RWPE2 (cell line): ENCODE measurements at regions not wholly inside any gene's neighbourhood (a gene's known extent, or its start where the extent isn't known, plus 50 kb on each side); places are given as distances from the start of the nearest gene placed in this dataset.

Experiments
- ATAC-seq: fragments of 200-7000 bp; cut with Tn5 transposase; 3 replicates; pipeline ENCODE4 v1.9.1; 2021; ENCODE audit warnings: low read depth
- DNase-seq: peaks from one replicate; pipeline ENCODE4 v3.0.0-alpha.2; 2020; ENCODE audit warnings: low spot score
- H3K27ac ChIP-seq: fragments of 450-650 bp; 2 replicates; pipeline ENCODE4 v1.5.1; 2017; ENCODE audit warnings: mild to moderate bottlenecking; ENCODE audit not compliant: poor library complexity, severe bottlenecking
- H3K27me3 ChIP-seq: fragments of 250-450 bp; sonication (Bioruptor Pico); 2 replicates; pipeline ENCODE4 v1.5.1; 2021; ENCODE audit warnings: mild to moderate bottlenecking, moderate library complexity; ENCODE audit not compliant: insufficient read depth, poor library complexity, severe bottlenecking
- H3K36me3 ChIP-seq: fragments of 250-450 bp; sonication (Bioruptor Pico); 2 replicates; pipeline ENCODE4 v1.5.1; 2020; ENCODE audit warnings: low read depth, mild to moderate bottlenecking, moderate library complexity
- H3K4me1 ChIP-seq: fragments of 250-450 bp; sonication (Bioruptor Pico); 2 replicates; pipeline ENCODE4 v1.5.1; 2021; ENCODE audit warnings: mild to moderate bottlenecking, moderate library complexity; ENCODE audit not compliant: insufficient read depth, poor library complexity, severe bottlenecking
- H3K4me3 ChIP-seq: fragments of 250-450 bp; sonication (Bioruptor Pico); 2 replicates; pipeline ENCODE4 v1.5.1; 2021; ENCODE audit warnings: mild to moderate bottlenecking, moderate library complexity; ENCODE audit not compliant: severe bottlenecking
- H3K9me3 ChIP-seq: fragments of 250-450 bp; sonication (Bioruptor Pico); 2 replicates; pipeline ENCODE4 v1.5.1; 2021; ENCODE audit warnings: mild to moderate bottlenecking, moderate library complexity; ENCODE audit not compliant: severe bottlenecking
- TF ChIP-seq, protein P1 (sequence below): fragments of 450-650 bp; IDR thresholded peaks from one replicate; pipeline ENCODE4 v1.5.1; 2017; ENCODE audit warnings: mild to moderate bottlenecking, moderate library complexity; ENCODE audit not compliant: poor library complexity, severe bottlenecking

DNA sequence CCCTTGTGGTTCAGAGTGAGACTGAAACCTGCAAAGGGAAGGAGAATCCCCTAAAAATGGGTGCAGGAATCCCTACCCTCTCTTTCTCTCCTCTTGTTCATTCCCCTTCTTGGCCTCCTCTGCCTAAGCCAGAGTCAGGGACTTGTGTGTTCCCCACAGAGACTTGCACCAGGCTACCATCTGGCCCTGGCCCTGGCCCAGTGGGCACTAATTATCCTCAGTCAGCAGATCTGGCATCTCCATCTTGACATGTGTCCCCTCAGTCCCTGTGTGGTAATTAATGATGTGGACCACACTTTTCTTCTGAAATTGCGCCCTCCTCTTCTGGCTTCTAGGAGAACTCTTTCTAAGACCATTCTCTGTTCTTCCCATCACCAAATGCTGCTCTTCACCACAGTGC lies 354.4 kb downstream of the SETD4 start:
- Histone ChIP-seq H3K4me1 (no peaks in the 10 kb centered on the region), H3K27me3 (no peaks in the 10 kb centered on the region), H3K36me3 (no peaks in the 10 kb centered on the region), H3K27ac (no peak overlapping the region), H3K9me3 (no peaks in the 10 kb centered on the region), H3K4me3 (no peak overlapping the region)
- TF ChIP-seq, protein P1, sequence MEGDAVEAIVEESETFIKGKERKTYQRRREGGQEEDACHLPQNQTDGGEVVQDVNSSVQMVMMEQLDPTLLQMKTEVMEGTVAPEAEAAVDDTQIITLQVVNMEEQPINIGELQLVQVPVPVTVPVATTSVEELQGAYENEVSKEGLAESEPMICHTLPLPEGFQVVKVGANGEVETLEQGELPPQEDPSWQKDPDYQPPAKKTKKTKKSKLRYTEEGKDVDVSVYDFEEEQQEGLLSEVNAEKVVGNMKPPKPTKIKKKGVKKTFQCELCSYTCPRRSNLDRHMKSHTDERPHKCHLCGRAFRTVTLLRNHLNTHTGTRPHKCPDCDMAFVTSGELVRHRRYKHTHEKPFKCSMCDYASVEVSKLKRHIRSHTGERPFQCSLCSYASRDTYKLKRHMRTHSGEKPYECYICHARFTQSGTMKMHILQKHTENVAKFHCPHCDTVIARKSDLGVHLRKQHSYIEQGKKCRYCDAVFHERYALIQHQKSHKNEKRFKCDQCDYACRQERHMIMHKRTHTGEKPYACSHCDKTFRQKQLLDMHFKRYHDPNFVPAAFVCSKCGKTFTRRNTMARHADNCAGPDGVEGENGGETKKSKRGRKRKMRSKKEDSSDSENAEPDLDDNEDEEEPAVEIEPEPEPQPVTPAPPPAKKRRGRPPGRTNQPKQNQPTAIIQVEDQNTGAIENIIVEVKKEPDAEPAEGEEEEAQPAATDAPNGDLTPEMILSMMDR = no peak
- no peak for DNase-seq
- no peak for ATAC-seq

DNA sequence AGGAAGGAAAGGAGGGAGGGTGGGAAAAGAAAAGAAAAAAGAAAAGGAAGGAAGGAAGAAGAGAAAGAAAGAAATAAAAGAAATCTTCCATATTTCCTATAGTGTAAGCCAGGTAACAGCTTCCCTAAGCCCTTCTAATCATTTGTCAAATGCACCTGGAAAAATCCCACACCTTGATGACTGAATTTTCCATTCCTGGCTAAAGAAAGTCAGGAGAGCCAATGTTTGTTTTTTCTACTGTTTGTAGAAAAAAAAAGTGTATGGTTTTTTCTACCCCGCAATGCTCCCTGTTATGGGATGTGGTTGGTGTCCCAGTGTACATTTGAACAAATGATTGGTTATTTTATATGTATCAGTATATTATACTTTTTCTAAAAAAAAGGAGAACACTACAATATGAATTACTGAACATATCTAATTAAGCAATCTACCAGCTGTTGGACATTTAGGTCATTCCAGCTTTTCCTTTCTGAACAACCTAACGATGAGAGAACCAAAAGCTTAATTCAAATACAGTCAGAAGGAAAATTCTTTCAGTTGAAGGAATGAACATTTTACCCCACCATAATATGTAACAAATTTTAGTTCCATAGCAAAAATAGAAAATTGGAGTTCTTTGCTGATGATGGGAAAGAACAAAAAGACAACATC lies 355.0 kb downstream of the SETD4 start:
- H3K4me3 ChIP-seq = no peak overlapping the region
- ATAC-seq = no peak
- no peaks in the 10 kb centered on the region for H3K27me3 ChIP-seq

DNA sequence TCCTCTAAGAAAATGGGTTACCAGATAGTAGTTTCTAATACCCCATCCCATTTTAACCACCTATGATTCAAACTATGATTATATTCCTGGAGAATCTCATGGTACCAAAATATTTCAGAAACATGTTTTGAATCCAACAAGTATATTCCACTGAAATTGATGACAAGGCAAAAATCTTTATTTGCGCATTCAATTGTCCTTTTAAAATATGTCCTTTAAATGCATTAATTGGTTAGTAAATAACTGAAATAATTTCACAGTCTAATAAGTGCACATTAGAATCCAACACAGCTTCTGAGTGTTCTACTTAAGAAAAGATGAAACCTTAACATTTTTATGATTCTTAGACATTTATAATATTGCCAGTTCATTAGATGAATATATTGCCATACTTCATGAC lies 356.6 kb downstream of the SETD4 start:
- Histone ChIP-seq H3K27me3 (no peaks in the 10 kb centered on the region), H3K4me3 (no peak overlapping the region), H3K36me3 (no peaks in the 10 kb centered on the region), H3K4me1 (no peaks in the 10 kb centered on the region), H3K9me3 (no peaks in the 10 kb centered on the region), H3K27ac (no peak overlapping the region)
- DNase-seq = no peak
- TF ChIP-seq, protein P1 = no peak
- no peak for ATAC-seq

More for the DNA sequence above, 355.0 kb downstream of the SETD4 start:
- Histone ChIP-seq H3K27ac (no peak overlapping the region), H3K4me1 (no peaks in the 10 kb centered on the region), H3K9me3 (no peaks in the 10 kb centered on the region), H3K36me3 (no peaks in the 10 kb centered on the region)
- TF ChIP-seq, protein P1 = no peak
- DNase-seq = no peak

DNA sequence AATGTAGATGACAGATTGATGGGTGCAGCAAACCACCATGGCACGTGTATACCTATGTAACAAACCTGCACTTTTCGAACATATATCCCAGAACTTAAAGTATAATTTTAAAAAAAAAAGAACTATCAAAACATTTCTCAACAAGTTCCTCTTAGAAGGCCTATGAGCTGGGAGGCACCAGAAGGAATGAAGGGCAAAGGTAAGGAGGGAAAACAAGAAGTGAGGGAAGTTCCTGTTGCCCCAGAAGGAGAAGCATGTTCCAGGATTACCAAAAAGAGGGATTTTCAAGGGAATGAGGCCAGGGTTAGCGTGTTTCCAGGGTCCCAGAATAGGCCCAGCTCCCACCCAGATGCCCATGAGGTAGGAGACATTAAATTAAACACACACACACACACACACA lies 361.0 kb downstream of the SETD4 start:
- Histone ChIP-seq H3K4me3 (no peak overlapping the region), H3K4me1 (no peaks in the 10 kb centered on the region), H3K36me3 (no peaks in the 10 kb centered on the region), H3K27ac (no peak overlapping the region), H3K27me3 (no peaks in the 10 kb centered on the region), H3K9me3 (peaks cover 2% of the 10 kb centered on the region)
- TF ChIP-seq, protein P1 = no peak
- ATAC-seq = no peak
- DNase-seq = no peak

DNA sequence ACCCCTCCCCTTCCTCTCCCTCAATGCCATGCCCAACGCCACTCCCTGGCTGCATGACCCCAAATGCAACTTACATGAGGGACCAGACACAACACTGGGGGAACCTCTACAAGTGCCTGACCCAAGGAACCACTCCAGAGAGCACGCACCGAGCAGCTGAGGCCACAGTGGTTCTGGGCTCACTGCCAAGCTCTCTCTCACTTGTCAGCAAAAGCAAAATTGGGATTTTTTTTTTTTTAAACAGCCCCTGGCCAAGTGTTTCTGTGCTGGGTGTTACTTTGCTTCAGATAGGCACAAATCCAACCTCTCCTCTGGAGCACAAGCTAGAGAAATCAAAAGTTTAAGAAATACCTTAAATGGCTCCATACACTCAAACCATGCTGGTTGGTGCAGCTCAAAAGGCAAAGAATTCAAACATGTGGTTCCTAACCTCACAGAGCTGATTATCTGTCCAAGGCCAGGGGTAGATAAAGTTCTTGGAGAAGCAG lies 363.0 kb downstream of the SETD4 start:
- Histone ChIP-seq H3K36me3 (no peaks in the 10 kb centered on the region), H3K27ac (no peak overlapping the region), H3K4me1 (no peaks in the 10 kb centered on the region), H3K27me3 (no peaks in the 10 kb centered on the region), H3K9me3 (peaks cover 2% of the 10 kb centered on the region), H3K4me3 (no peak overlapping the region)
- ATAC-seq = no peak
- TF ChIP-seq, protein P1 = no peak
- no peak for DNase-seq
